ENCODE measurements at regions not wholly inside any gene's neighbourhood (a gene's known extent, or its start where the extent isn't known, plus 50 kb on each side); places are given as distances from the start of the nearest gene placed in this dataset.
"Not testable (repeated sequence)": the region's sequence is repeated elsewhere in the genome, so short reads cannot be mapped to it uniquely, and the experiment has no call there.

GRCh38 chr2:187075671-187076070, 226.7 kb upstream of the ZSWIM2 start:
- DNase-seq (ENCODE audit: low spot score) (no peak), FAIRE-seq (no peak)

GRCh38 chr2:187075199-187075635, 226.2 kb upstream of the ZSWIM2 start:
- no peak for FAIRE-seq
- DNase-seq (ENCODE audit: low spot score) = no peak

- FAIRE-seq = no peak
- no peak for DNase-seq (ENCODE audit: low spot score)
Measured at GRCh38 chr2:187058198-187058597, 209.2 kb upstream of the ZSWIM2 start.

- FAIRE-seq = no peak
- DNase-seq (ENCODE audit: low spot score) = no peak
Measured at GRCh38 chr2:187057466-187057865, 208.5 kb upstream of the ZSWIM2 start.

- FAIRE-seq = no peak
- no peak for DNase-seq (ENCODE audit: low spot score)
Measured at GRCh38 chr2:187056416-187057334, 207.7 kb upstream of the ZSWIM2 start.

- DNase-seq (ENCODE audit: low spot score) = no peak
- FAIRE-seq = no peak
Measured at GRCh38 chr2:187055463-187055862, 206.5 kb upstream of the ZSWIM2 start.

GRCh38 chr2:187054501-187055319, 205.7 kb upstream of the ZSWIM2 start:
- FAIRE-seq (no peak), DNase-seq (ENCODE audit: low spot score) (no peak)

- no peak for FAIRE-seq
- DNase-seq (ENCODE audit: low spot score) = no peak
Measured at GRCh38 chr2:187051350-187051749, 202.4 kb upstream of the ZSWIM2 start.

- DNase-seq (ENCODE audit: low spot score) = no peak
- FAIRE-seq = no peak
Measured at GRCh38 chr2:187050409-187050998, 201.5 kb upstream of the ZSWIM2 start.

- no peak for FAIRE-seq
- DNase-seq (ENCODE audit: low spot score) = no peak
Measured at GRCh38 chr2:187037310-187037709, 188.3 kb upstream of the ZSWIM2 start.

- DNase-seq (ENCODE audit: low spot score) (no peak), FAIRE-seq (no peak)
Measured at GRCh38 chr2:187034434-187034833, 185.5 kb upstream of the ZSWIM2 start.

GRCh38 chr2:187024739-187025138, 175.8 kb upstream of the ZSWIM2 start:
- FAIRE-seq (no peak), DNase-seq (ENCODE audit: low spot score) (no peak)

- not testable (repeated sequence) for DNase-seq (ENCODE audit: low spot score); FAIRE-seq
Measured at GRCh38 chr2:187023996-187024395, 175.0 kb upstream of the ZSWIM2 start.

- FAIRE-seq = no peak
- DNase-seq (ENCODE audit: low spot score) = no peak
Measured at GRCh38 chr2:187017438-187017837, 168.5 kb upstream of the ZSWIM2 start.

- no peak for FAIRE-seq
- DNase-seq (ENCODE audit: low spot score) = no peak
Measured at GRCh38 chr2:187013058-187013457, 164.1 kb upstream of the ZSWIM2 start.

- DNase-seq (ENCODE audit: low spot score) (no peak), FAIRE-seq (no peak)
Measured at GRCh38 chr2:187011206-187011832, 162.3 kb upstream of the ZSWIM2 start.

- FAIRE-seq (no peak), DNase-seq (ENCODE audit: low spot score) (no peak)
Measured at GRCh38 chr2:187009483-187010239, 160.7 kb upstream of the ZSWIM2 start.

- no peak for FAIRE-seq
- no peak for DNase-seq (ENCODE audit: low spot score)
Measured at GRCh38 chr2:187008111-187008510, 159.1 kb upstream of the ZSWIM2 start.

- FAIRE-seq = no peak
- DNase-seq (ENCODE audit: low spot score) = no peak
Measured at GRCh38 chr2:187003611-187004010, 154.6 kb upstream of the ZSWIM2 start.

- FAIRE-seq (no peak), DNase-seq (ENCODE audit: low spot score) (no peak)
Measured at GRCh38 chr2:187003038-187003554, 154.1 kb upstream of the ZSWIM2 start.
